ENCODE measurements at regions not wholly inside any gene's neighbourhood (a gene's known extent, or its start where the extent isn't known, plus 50 kb on each side); places are given as distances from the start of the nearest gene placed in this dataset.

DNA sequence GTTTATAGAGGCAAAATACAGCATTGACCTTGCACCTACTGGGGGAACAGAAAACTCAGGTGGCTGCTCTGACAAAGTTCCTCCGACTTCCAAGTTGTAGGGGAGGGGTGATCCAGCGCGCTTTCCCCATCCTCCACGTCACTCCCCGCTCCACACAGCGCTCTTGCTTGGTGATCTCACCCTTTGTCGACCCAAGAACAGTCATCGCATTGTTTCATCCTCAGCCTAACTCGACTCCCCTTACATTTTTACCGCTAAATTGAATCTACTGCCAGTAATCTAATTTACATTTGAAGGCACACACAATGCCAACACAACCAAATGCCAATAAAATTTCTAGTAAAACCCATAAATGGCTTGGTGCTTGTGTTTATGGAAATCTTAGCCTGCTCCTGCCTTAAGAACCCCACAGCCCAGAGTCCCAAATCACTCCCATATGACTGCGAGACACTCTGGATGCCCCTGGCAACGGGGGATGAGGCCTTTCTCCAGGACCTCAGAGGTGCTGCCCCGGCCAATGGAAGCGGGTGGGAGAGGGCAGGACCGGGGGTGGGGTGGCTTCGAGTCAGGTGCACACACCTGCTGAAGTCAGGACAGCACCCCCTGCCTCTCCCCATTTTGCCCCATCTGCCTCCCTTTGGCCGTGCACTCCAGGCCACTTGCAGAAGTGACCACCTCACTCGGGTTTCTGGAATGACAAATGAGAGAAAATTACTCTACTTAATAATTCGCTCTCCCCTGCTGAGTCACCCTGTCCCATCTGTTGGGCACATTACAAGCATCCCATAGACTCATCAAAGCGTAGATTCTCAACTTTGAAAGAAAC lies 98.2 kb upstream of the GSC start:
- no peak for ATAC-seq
- TF ChIP-seq YY1 (IDR thresholded peaks at IDR 0.05; ENCODE audit: low read depth, low read length) (no peak), PAX5 (IDR thresholded peaks at IDR 0.05; ENCODE audit: borderline replicate concordance, low read depth, low read length) (no peak), SMAD1 (IDR thresholded peaks at IDR 0.05; ENCODE audit: low read depth, partially characterized antibody) (no peak), RCOR1 (conservative IDR thresholded peaks at IDR 0.05; ENCODE audit: low read depth, low read length) (no peak), SMAD5 (IDR thresholded peaks at IDR 0.05; ENCODE audit: low read depth) (no peak), BHLHE40 (IDR thresholded peaks at IDR 0.05; ENCODE audit: borderline replicate concordance in 1 of 2, low read depth in 2 of 2, low read length in 1 of 2) (no peak), MTA3 (IDR thresholded peaks at IDR 0.05; ENCODE audit: borderline replicate concordance, low read length) (no peak), NR2C2 (IDR thresholded peaks at IDR 0.05; ENCODE audit: borderline replicate concordance, control insufficient read depth, insufficient read length, low read depth) (no peak), ZNF384 (IDR thresholded peaks at IDR 0.05; ENCODE audit: borderline replicate concordance, low read depth, low read length) (no peak), STAT3 (IDR thresholded peaks at IDR 0.05; ENCODE audit: low read depth, low read length) (no peak)
- TF ChIP-seq, protein P1, sequence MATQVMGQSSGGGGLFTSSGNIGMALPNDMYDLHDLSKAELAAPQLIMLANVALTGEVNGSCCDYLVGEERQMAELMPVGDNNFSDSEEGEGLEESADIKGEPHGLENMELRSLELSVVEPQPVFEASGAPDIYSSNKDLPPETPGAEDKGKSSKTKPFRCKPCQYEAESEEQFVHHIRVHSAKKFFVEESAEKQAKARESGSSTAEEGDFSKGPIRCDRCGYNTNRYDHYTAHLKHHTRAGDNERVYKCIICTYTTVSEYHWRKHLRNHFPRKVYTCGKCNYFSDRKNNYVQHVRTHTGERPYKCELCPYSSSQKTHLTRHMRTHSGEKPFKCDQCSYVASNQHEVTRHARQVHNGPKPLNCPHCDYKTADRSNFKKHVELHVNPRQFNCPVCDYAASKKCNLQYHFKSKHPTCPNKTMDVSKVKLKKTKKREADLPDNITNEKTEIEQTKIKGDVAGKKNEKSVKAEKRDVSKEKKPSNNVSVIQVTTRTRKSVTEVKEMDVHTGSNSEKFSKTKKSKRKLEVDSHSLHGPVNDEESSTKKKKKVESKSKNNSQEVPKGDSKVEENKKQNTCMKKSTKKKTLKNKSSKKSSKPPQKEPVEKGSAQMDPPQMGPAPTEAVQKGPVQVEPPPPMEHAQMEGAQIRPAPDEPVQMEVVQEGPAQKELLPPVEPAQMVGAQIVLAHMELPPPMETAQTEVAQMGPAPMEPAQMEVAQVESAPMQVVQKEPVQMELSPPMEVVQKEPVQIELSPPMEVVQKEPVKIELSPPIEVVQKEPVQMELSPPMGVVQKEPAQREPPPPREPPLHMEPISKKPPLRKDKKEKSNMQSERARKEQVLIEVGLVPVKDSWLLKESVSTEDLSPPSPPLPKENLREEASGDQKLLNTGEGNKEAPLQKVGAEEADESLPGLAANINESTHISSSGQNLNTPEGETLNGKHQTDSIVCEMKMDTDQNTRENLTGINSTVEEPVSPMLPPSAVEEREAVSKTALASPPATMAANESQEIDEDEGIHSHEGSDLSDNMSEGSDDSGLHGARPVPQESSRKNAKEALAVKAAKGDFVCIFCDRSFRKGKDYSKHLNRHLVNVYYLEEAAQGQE (IDR thresholded peaks at IDR 0.05; ENCODE audit: low read depth, low read length) = no peak
- TF ChIP-seq, protein P2, sequence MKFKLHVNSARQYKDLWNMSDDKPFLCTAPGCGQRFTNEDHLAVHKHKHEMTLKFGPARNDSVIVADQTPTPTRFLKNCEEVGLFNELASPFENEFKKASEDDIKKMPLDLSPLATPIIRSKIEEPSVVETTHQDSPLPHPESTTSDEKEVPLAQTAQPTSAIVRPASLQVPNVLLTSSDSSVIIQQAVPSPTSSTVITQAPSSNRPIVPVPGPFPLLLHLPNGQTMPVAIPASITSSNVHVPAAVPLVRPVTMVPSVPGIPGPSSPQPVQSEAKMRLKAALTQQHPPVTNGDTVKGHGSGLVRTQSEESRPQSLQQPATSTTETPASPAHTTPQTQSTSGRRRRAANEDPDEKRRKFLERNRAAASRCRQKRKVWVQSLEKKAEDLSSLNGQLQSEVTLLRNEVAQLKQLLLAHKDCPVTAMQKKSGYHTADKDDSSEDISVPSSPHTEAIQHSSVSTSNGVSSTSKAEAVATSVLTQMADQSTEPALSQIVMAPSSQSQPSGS (IDR thresholded peaks at IDR 0.05; ENCODE audit: low read length) = no peak
- TF ChIP-seq, protein P3, sequence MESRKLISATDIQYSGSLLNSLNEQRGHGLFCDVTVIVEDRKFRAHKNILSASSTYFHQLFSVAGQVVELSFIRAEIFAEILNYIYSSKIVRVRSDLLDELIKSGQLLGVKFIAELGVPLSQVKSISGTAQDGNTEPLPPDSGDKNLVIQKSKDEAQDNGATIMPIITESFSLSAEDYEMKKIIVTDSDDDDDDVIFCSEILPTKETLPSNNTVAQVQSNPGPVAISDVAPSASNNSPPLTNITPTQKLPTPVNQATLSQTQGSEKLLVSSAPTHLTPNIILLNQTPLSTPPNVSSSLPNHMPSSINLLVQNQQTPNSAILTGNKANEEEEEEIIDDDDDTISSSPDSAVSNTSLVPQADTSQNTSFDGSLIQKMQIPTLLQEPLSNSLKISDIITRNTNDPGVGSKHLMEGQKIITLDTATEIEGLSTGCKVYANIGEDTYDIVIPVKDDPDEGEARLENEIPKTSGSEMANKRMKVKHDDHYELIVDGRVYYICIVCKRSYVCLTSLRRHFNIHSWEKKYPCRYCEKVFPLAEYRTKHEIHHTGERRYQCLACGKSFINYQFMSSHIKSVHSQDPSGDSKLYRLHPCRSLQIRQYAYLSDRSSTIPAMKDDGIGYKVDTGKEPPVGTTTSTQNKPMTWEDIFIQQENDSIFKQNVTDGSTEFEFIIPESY (IDR thresholded peaks at IDR 0.05) = no peak
- TF ChIP-seq, protein P4, sequence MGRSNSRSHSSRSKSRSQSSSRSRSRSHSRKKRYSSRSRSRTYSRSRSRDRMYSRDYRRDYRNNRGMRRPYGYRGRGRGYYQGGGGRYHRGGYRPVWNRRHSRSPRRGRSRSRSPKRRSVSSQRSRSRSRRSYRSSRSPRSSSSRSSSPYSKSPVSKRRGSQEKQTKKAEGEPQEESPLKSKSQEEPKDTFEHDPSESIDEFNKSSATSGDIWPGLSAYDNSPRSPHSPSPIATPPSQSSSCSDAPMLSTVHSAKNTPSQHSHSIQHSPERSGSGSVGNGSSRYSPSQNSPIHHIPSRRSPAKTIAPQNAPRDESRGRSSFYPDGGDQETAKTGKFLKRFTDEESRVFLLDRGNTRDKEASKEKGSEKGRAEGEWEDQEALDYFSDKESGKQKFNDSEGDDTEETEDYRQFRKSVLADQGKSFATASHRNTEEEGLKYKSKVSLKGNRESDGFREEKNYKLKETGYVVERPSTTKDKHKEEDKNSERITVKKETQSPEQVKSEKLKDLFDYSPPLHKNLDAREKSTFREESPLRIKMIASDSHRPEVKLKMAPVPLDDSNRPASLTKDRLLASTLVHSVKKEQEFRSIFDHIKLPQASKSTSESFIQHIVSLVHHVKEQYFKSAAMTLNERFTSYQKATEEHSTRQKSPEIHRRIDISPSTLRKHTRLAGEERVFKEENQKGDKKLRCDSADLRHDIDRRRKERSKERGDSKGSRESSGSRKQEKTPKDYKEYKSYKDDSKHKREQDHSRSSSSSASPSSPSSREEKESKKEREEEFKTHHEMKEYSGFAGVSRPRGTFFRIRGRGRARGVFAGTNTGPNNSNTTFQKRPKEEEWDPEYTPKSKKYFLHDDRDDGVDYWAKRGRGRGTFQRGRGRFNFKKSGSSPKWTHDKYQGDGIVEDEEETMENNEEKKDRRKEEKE (IDR thresholded peaks at IDR 0.05) = no peak

More for the DNA sequence above, 98.2 kb upstream of the GSC start:
- Histone ChIP-seq H3K4me1 (ENCODE audit: control insufficient read depth, insufficient read depth, low read length) (no peaks in the 10 kb centered on the region), H3K4me2 (ENCODE audit: control insufficient read depth, insufficient read depth) (no peak overlapping the region), H3K27me3 (replicated peaks in 1 of 2; ENCODE audit: control insufficient read depth in 2 of 2, insufficient read depth in 2 of 2, low read length in 1 of 2) (peaks cover 0 to 4% of the 10 kb centered on the region in 2 experiments; a peak in 3 of 4 replicates), H2AFZ (ENCODE audit: control insufficient read depth, low read depth, low read length) (no peak overlapping the region), H4K20me1 (ENCODE audit: control insufficient read depth, insufficient read depth) (no peaks in the 10 kb centered on the region), H3K4me3 (no peak overlapping the region), H3K27ac (ENCODE audit: control insufficient read depth, insufficient read depth) (no peak overlapping the region), H3K36me3 (ENCODE audit: control insufficient read depth in 2 of 2, insufficient read depth in 2 of 2, low read length in 1 of 2) (no peaks in the 10 kb centered on the region), H3K79me2 (ENCODE audit: control insufficient read depth, insufficient read depth, low read length) (no peaks in the 10 kb centered on the region), H3K9me3 (replicated peaks; ENCODE audit: control insufficient read depth, insufficient read depth, low read length) (no peaks in the 10 kb centered on the region), H3K9ac (ENCODE audit: control insufficient read depth, insufficient read depth, low read length) (no peak overlapping the region)
- BruUV-seq (replicated peaks) = no TSS peak
- no peak for FAIRE-seq
- no peak for DNase-seq (ENCODE audit: low read depth, low spot score)
- ChIA-PET POLR2A (no interaction called here), SMC1A (ENCODE audit: uncharacterized antibody, unreplicated experiment) (no interaction called here), CTCF (no interaction called here), RAD21 (ENCODE audit: unreplicated experiment) (no interaction called here)
- intact Hi-C loops (cut with micrococcal nuclease; ENCODE audit: unreplicated experiment) (no loop called here), in situ Hi-C loops (cut with MboI) (no loop called here)
- WGBS (ENCODE audit: insufficient coverage, insufficient replicate concordance, low lambda C conversion rate, missing lambda C conversion rate) = 18% methylated on average over 20 of the region's 20 CpGs

Data from GM12878 (cell line).